NCI-H226 (cell line): ENCODE measurements at regions not wholly inside any gene's neighbourhood (a gene's known extent, or its start where the extent isn't known, plus 50 kb on each side); places are given as distances from the start of the nearest gene placed in this dataset.

ENCODE experiments used
- DNase-seq: peaks from one replicate; pipeline ENCODE4 v3.0.0-alpha.2; 2015

DNA sequence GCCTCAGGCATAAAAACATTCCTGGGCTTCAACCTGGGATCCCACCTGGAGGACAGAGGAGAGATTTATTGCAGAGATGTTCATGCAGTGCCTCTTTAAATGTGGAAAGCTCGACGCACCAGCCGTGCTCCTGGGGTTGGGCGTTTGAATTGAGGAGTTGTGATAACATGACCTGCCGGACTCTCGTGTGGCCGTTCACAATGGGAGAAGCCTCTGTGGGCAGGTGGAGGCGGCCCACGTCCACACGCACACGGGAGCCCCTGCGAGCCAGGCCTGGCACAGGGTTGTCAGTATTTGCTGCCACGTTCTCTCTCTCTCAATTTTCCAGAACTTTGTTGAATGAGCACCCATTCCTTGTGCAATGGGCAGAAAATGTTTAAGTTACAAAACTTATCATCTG is 58.3 kb upstream of the PPARA start:
- DNase-seq: no peak

DNA sequence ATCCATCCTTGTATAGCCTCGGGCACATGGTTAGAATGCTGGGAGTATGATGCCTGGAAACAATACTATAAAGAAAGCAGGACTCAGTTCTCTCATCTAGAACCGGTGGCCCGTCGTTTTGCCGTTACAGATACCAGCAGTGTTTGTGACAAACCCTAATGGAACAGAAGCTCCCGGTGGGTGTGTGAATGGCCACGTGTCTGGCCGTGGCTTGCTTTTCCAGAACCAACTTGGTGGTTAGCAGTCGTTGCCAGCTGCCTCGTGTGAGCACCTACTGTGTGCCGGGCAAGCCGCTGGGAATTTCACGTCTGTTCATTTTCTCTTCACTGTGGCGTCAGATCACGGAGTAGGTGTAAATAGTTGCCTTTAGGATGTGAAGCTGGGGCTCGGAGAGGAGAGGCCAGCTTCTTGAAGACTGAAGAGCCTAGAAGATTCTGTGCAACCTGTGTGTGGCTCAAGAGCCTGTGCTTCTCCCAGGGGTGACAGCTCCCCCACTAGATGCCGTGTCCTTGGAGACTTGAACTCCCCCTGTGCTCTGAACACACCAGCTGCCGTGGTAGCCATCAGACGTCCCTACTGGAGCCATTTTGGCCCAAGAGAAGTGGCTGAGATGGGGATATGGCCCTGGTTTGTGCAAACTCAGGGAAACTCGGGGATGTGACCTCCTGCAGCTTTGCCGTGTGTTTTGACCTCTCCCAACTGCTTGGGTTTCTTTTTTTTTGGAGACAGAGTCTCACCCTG is 57.5 kb upstream of the PPARA start:
- DNase-seq: no peak

DNA sequence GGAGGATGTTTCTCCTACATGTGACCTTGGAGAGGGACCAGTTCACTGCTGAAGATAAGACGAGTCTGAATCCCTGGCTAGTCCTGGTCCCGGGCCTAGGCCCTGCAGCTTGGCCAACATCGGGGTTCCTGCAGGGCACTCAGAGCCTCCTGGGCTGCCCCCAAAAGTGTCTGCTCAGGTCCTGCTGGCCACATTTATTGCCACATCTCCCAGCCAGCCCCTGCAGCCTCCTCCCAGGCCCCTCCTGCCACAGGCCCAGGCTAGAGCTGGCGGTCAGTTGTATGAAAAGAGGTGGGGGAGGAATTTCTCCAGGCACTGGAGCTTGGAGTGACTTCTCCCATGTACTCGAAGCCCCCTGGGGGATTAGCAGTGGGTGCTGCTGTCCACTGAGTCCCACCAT is 56.5 kb upstream of the PPARA start:
- DNase-seq: no peak

DNA sequence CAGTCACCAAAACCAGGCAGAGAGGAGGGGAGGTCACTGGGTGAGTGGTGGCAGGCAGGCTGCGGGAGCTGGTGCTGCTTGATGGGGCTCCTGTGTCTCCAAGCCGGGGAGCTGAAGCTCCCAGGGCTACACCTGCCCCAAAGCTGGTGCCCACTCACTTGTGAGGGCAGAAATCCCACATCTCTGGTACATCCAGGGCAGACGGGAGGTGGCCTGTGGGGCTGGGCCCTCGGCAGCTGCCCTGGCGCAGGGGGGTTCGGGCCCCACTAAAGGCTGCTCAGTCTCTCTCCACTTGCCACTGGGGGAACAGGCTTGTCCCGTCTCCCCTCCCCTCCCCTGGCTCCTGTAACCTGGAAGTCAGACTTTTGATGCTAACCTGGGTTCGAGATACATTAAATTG is 55.6 kb upstream of the PPARA start:
- DNase-seq: no peak

DNA sequence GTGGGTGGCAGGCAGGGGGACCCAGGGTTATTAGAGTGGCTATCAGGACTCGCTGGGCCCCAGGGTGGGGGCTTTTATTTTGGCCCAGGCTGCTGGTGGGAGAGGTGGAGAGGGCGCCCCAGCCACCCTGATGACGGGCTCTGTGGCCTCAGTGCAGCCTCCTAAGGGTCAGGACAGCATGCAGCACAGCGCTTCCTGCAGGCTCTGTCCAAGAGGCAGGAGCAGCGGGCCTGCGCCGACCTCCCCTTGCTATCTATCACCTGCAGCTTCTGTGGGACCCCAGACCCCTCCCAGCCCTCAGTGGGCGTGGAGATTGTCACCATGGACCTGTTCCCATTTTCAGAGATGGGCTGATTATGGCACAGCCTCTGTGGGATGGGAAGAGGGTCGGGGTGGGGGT is 54.3 kb upstream of the PPARA start:
- no peak for DNase-seq

DNA sequence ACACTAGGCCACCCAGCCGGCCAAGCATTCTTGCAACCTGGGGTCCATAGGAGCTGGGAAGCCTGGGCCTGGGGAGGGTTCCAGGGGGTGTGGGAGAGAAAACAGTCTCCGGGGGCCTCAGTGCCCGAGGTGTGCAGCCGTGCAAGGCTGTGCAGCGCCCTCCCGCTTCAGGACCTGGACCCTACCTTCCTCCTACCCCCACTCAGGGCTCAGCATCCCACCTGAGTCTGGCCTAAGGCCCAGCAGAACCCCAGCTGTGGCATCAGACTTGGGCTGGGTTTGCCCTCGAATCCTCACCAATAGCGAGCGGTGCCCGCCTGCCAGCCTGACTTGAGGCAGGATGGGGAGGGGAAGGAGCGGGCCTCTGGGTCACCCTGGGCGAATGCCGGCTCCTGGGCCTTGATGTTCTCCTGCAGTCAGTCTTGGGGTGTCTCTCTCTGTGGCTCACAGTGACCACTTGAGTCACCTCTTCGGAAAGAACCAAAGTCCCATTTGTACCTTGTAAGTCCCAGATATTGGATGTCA is 53.6 kb upstream of the PPARA start:
- no peak for DNase-seq

DNA sequence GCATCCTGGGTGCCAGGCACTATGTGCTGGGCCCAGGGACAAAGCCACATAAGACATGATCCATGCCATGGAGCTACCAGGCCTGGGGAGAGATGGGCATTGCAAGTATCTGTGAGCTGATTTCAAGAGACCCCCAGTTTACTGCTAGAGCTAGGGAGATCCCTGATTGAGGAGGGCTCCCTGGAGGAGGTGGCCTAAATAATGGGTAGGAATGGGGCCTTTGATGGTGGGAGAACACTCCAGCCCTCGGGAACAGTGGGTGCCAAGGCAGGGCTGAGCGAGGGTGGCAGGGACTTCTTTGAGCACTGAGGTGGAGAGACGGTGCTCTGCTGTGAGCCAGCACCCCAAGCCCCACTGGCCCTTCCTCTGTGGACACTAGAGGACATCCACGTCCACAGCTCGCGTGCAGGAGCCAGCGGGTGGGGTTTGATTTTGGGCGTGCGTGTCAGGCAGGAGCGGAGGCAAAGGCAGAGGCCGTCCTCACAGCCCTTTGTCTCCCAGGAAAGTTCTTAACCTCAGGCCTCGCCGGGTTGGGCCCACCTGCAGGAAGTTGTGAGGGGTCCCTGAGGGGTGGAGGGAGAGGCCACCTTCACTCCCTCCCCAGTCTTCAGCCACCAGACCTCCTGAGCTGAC is 52.9 kb upstream of the PPARA start:
- no peak for DNase-seq

DNA sequence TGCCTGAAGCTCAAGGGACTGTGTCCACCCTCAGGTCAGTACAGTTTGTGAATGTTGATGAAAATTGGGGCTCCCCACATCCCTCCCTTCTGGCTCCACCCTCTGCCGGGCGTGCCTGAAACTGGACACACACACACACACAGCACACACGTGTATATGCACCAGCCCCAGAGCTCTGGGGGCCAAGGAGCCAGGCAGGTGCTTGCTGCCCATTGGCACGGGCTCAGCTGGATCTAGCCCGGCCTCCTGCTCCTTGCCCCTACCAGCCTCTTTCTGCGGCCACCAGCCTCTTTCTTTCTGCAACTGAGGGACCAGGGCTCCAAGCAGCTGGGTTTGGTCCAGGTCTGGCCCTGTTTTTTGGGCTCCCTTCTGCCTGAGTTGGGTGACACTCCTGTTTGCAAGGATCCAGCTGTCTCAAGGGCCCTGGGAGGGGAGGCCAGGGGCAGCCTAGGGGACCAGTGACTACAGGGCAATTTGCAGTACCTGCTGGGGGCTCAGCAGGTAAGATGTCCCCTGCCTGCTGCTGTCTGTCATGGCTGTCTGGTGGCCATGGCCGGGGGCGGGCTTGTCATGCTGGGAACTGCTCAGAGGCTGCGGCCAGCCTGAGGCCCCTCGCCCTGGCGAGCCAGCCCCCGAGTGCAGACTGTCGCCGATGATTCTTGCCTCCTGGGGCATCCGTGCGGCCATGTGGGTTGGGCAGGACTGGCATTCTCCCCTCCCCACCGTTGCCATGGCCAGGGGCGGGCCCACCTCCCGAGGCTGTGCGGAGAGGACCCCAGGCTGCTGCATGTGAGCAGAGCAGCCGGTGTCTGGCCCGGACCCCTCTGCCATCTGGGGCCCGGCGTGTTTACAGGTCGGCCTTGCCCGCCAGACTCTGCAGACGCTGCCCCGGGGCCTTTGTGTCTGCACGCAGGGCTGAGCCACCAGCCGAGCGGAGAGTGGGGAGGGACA is 51.5 kb upstream of the PPARA start:
- DNase-seq: no peak

DNA sequence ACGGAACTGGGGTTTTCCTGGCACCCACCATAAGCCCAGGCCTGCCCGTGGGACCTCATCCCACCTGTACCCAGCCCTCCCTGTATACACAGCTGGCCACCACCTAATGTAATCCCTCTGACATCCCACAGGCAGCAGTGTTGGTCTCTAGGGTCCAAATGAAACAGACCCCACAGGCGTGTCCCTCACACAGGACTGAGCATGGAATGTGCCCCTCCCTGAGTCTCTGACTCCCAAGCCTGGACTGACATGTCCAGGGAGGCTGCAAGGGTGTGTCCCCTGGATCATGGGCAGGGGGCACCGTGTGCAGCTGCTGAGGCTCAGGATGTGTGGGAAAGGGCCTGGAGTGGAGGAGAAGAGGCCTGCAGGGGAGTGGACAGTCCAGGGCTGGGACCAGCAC is 50.6 kb upstream of the PPARA start:
- DNase-seq: no peak

DNA sequence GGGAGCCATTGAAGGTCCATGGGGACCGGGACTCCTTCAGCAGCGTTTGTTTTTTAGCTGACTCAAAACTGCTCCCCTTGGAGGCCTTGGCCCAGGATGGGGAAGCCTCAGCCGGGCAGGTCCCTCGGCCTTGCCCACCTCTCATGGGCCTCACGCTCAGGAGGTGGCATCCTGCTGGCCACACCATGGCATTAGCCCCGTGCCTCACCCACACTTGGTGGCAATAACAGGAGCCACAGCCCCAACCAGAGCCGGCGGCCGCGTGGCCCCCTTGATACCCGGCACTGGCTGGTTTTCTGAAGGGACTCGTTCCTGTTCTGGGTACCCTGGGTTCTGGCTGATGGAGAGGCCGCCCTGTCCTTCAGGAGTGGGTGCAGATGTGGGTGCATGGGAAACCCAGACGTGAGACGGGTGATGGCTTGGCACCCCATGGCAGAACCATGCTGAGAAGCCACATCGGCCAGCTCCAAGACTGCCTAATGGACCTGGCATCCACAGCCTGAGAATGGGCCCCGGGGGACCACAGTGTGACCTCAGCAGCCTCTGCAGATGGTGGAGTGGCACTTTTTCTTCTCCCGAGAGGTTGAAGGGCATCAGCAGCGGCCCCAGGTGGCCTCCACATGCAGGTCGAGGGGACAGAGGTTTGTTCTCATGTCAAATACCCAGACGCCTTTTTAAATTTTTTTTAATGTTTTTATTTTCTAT is 49.8 kb upstream of the PPARA start:
- DNase-seq: no peak
